ENCODE measurements at regions not wholly inside any gene's neighbourhood (a gene's known extent, or its start where the extent isn't known, plus 50 kb on each side); places are given as distances from the start of the nearest gene placed in this dataset.

GRCh38 chr10:42988517-42989395, 88.1 kb upstream of the RET start:
- no peaks in the 10 kb centered on the region for H3K36me3 ChIP-seq (ENCODE audit: control insufficient read depth, insufficient read depth, low read length)
- ChIA-PET POLR2A (no interaction called here), CTCF (no interaction called here)
- H3K27me3 ChIP-seq (ENCODE audit: control insufficient read depth, insufficient read depth, low read length) = no peaks in the 10 kb centered on the region
- no peak overlapping the region for H3K4me3 ChIP-seq (ENCODE audit: low read depth in 2 of 2, low read length in 2 of 2)
- intact Hi-C loops (cut with micrococcal nuclease; ENCODE audit: unreplicated experiment) = loop anchor here (10.0 kb wide), 1 partner anchor 124 kb away; no protein-coding TSS in a partner anchor
- in situ Hi-C loops (cut with HindIII; ENCODE audit: low pct_unique_long_range_greater_than_20kb, low sequenced_read_pairs) = no loop called here
- H3K4me1 ChIP-seq (ENCODE audit: control insufficient read depth, insufficient read depth, low read length) = no peaks in the 10 kb centered on the region
- DNase-seq (ENCODE audit: low read depth, low spot score) (no peak), ATAC-seq (no peak; the same call in 1 of the 2 replicates)
- no peak overlapping the region for H3K27ac ChIP-seq (ENCODE audit: low read length)
- no peaks in the 10 kb centered on the region for H3K9me3 ChIP-seq (ENCODE audit: control insufficient read depth, insufficient read depth, low read depth, low read length)
- TF ChIP-seq CTCF (IDR thresholded peaks at IDR 0.05) (no peak), SIN3A (IDR thresholded peaks at IDR 0.05; ENCODE audit: borderline replicate concordance, insufficient read depth, low read depth, low read length) (no peak), TCF7L2 (IDR thresholded peaks at IDR 0.05; ENCODE audit: low read depth, low read length) (no peak), REST (IDR thresholded peaks at IDR 0.05; ENCODE audit: insufficient read depth in 1 of 2, low read depth in 2 of 2, low read length in 1 of 2) (no peak), POLR2AphosphoS5 (IDR thresholded peaks at IDR 0.05; ENCODE audit: low read depth, low read length) (no peak)
- no TSS peak for BruUV-seq (replicated peaks)

- DNase-seq (ENCODE audit: low read depth, low spot score) = no peak
- in situ Hi-C loops (cut with HindIII; ENCODE audit: low pct_unique_long_range_greater_than_20kb, low sequenced_read_pairs) (no loop called here), intact Hi-C loops (cut with micrococcal nuclease; ENCODE audit: unreplicated experiment) (loop anchor here (10.0 kb wide), 1 partner anchor 125 kb away; no protein-coding TSS in a partner anchor)
- H3K27ac ChIP-seq (ENCODE audit: low read length) = no peak overlapping the region
- CTCF ChIA-PET = no interaction called here
- no peaks in the 10 kb centered on the region for H3K36me3 ChIP-seq (ENCODE audit: control insufficient read depth, insufficient read depth, low read length)
- no peak for ATAC-seq
- POLR2A ChIA-PET = no interaction called here
- H3K27me3 ChIP-seq (ENCODE audit: control insufficient read depth, insufficient read depth, low read length) = no peaks in the 10 kb centered on the region
- no peak overlapping the region for H3K4me3 ChIP-seq (ENCODE audit: low read depth in 2 of 2, low read length in 2 of 2)
- no peak for TF ChIP-seq TCF7L2 (IDR thresholded peaks at IDR 0.05; ENCODE audit: low read depth, low read length)
- no peak for TF ChIP-seq CTCF (IDR thresholded peaks at IDR 0.05)
- no peak for TF ChIP-seq POLR2AphosphoS5 (IDR thresholded peaks at IDR 0.05; ENCODE audit: low read depth, low read length)
- TF ChIP-seq SIN3A (IDR thresholded peaks at IDR 0.05; ENCODE audit: borderline replicate concordance, insufficient read depth, low read depth, low read length) = no peak
- no peak for TF ChIP-seq REST (IDR thresholded peaks at IDR 0.05; ENCODE audit: insufficient read depth in 1 of 2, low read depth in 2 of 2, low read length in 1 of 2)
- BruUV-seq (replicated peaks) = no TSS peak
- no peaks in the 10 kb centered on the region for H3K4me1 ChIP-seq (ENCODE audit: control insufficient read depth, insufficient read depth, low read length)
- H3K9me3 ChIP-seq (ENCODE audit: control insufficient read depth, insufficient read depth, low read depth, low read length) = no peaks in the 10 kb centered on the region
Measured at GRCh38 chr10:42989481-42989921, 87.4 kb upstream of the RET start.
